Stimulated activated CD4-positive, alpha-beta T cell treated with anti-CD3 and anti-CD28 coated beads, Interleukin-4, amount 100 ng/mL, for 24 hours (primary cell): ENCODE measurements at regions not wholly inside any gene's neighbourhood (a gene's known extent, or its start where the extent isn't known, plus 50 kb on each side); places are given as distances from the start of the nearest gene placed in this dataset.

Experiments
- DNase-seq: peaks from one replicate; pipeline ENCODE4 v3.0.0-alpha.2; 2020

DNA sequence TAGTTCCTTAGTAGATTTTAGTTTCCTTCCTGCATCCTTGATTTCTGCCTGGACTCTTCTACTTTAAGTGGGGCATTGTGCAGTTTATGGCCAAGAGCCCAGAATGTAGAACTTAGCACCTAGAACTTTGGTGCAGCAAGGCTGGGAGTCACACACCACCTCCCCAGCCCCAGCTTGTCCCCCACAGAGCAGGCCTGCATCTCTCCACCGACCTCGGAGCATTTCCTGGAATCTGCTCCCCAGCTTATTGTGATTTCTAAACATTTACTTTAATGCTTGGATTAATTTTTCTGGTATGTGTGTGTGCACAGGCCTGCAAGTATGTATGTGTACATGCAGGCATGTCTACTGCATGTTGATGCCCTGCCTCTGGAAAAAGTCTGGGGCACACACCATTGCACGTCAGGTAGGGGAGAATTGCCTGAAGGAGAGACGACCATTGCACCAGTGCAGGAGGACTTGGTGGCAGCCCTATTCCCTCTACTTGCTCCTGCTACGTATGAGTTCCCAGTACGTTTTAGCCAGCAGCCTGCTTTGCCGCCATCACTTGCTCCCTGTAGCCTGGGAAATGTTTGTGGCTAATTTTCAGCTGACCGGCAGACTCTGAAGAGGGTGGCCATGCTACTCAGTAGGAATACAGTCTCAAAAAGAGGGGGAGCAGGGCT, 419.9 kb upstream of the HS6ST1 start:
- DNase-seq, result no peak

- no peak for DNase-seq
Observed at GRCh38 chr2:128742467-128742866, 423.8 kb upstream of the HS6ST1 start.

GRCh38 chr2:128745946-128746345, 427.3 kb upstream of the HS6ST1 start:
- DNase-seq, result no peak

- DNase-seq, result no peak
Observed at GRCh38 chr2:128746356-128746755, 427.7 kb upstream of the HS6ST1 start.

GRCh38 chr2:128748336-128748735, 429.7 kb upstream of the HS6ST1 start:
- no peak for DNase-seq

DNA sequence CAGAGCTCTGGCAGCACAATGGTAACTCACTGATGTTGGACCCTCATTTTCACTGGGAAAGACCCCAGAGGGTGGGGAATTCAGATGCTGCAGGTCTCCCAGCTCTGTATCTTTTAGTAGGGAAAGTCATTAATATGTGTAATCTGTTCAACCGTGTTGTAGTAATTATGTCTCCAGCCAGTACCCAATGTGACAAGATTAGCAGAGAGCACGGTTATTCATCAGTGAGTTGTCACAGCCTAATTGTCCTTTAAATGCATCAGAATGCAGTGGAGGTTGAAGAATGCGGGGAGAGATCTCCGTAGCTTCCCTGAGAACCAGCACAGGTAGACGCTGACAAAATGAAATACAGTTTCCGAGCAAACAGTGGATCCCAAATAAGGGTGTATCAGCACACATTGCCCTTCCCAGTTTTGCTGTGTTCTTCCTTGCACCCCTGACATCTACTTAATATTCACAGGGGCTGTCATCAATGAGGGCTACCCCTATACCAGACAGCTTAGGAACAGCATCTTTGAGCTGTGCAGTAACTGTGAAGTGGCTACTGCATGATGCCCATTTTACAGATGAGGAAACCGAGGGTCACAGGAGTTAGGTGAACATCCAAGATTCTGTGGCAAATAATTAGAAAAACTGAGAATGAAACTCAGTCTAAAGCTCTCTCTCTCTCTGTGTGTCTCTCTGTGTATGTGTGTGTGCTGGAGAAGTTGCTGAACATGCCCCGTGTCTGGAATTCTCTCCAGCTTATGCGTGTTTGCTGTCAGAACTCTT, 430.4 kb upstream of the HS6ST1 start:
- no peak for DNase-seq

DNA sequence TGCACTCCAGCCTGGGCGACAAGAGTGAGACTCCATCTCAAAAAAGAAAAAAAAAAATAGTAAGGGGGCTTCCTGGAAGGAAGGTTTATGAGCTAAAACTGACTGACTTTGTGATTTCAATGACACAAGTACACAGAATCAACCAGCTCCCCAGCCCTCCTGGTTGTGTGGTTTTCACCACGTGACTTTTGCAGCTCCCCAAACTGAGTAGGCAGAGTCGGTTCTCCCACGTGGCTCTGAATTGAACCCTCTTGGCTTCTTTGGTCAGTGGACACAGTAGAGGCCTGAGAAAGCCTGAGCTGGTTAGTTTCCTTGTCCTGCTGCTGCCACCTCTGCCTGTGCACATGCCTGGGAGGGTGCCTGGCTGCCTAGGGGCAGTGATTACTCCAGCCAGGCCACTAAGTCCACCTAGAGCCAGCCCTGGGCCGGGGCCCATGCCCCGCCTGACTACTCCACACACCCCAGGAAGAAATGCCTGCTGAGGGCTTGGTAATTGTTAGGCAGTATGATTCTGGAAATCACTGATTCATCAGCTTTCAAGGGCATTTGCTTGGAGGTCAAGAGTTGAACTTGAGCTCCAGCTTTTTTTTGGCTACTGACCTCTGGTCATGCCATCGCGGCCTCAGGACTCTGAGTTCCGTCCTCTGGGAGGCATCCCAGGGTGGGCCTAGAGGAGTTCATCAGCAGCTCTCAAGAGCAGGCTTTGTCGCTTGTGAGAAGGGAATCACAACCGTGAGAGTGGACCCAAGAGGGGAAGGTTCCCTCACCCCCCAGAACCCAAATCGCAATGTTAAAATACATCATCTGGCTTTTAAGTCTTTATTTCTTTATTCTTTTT, 431.9 kb upstream of the HS6ST1 start:
- no peak for DNase-seq

DNA sequence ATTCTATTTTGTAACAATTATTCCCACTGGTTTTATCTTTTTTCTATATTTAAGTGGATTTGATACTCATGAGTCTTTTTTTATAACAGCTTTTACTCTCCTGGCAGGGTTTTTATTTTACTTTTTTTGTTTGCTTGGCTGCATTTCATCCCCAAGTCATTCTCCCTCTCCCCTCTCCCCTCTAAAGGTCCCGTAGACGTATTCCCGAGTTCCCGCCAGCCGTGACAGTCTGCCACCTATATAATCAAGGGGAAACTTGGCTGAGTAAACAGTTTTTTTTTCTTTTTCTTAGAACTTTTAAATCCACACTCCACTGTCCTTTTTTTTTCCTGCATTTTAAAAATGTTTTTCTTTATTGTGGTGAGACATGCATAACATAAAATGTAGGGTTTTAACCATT, 433.1 kb upstream of the HS6ST1 start:
- no peak for DNase-seq

DNA sequence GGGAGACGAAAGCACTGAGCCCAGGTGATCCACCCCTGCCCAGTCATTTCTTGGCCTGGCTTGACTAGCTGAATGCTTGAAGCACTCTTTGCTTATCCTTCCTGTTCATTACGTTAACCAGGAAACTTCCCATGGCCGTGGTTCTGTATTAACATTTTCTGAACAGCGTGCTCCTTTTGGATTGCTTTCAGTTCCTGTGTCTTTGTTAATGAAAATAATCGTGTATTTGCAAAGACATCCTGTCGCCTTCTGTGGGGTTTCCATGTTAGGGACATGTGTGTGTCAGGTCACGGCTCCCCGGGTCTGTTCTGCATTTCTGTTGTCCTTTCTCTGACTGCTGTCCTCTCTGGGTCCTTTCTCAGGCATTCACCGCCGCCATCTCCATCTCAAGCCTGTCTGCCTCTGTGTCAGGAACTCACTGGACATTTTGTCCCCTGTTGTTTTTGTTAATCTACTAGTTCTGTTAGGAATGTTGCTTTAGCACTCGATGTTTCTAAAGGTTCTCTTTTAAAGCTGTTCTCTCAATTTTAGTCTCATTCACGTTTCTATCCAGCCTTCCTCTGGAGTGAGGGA, 434.1 kb upstream of the HS6ST1 start:
- DNase-seq, result no peak

GRCh38 chr2:128753321-128753720, 434.7 kb upstream of the HS6ST1 start:
- no peak for DNase-seq

GRCh38 chr2:128753800-128754199, 435.1 kb upstream of the HS6ST1 start:
- no peak for DNase-seq

GRCh38 chr2:128754246-128754724, 435.6 kb upstream of the HS6ST1 start:
- DNase-seq, result no peak

DNA sequence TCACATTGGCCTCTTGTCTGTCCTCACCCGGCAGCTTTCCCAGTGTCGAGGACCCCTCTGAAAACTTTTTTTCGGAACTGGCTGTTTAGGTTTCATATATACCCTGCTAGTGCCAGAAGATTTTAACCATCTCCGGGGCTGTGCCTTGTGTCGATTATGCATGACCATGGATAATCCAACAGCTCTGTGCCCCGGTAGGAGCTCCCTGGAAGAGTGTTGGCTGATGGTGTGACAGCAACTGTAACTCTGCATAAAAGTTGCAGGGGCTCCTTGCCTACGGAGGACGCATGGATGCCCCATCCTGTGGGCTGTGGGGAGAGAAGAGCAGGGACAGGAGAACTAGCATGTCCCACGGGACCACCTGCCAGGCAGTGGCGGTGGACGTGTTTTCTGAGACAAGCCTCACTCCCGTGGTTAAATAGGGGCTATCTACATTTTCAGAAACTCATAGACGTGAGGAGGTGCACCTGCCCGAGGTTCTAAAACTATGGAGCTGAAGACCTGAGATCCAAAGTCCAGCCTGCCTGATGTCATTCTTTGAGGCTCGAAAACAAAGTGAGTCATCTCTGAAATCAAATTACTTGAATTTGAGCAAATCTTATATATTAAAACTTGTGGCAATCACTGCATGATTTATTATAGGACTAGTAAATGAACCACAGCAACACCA, 437.2 kb upstream of the HS6ST1 start:
- DNase-seq, result no peak

- DNase-seq, result no peak
Observed at GRCh38 chr2:128756365-128756717, 437.7 kb upstream of the HS6ST1 start.

- DNase-seq, result no peak
Observed at GRCh38 chr2:128765811-128766210, 447.1 kb upstream of the HS6ST1 start.

DNA sequence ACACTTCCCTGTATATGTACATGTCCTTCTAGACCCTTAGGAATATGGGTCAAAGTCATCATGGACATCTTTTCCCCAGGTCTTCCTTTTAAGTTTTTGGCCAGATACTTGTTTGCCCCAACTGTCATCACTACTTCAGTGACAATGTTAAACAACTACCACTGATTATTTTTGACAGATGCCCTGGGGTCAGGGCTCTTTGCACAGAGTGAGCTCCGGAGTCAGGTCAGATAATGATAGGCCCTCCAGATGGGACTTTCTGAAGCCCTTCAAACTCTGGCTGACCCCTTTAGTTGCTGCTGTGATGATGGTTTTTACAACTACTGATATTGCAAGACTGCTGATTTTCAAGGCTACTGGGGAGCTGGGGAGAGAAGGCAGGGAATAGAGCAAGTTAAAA, 449.4 kb upstream of the HS6ST1 start:
- DNase-seq, result no peak

DNA sequence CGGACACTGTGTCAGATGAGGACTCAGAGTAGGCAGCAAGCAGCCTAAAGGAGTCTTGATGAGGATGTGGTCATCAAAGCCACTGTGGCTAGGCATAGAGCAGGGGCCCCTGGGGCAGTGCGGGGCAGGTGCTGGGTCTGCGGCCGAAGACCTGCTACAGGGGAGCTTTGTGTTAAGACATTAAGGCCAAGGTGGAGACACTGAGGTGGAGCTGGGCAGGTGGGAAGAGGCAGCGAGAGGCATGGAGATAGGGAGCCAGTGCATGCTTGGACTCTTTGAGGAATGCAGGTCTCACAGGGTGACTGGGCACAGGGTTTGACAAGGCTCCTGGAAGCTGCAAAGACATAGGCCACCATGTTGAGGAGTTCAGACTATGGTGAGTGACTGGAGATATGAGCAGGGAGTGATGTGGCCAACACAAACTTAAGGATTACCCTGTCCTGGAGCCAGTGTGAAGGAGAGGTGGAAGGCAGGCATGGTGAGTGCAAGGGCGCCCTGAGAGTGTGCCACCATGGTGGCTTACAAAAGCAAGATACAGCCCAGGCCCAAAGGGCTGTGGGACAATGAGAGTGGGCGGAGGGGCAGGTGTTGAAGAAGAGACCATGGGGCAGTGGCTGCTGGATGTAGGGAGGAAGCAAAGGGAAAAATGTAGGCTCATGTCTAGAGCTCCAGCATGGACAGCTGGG, 450.9 kb upstream of the HS6ST1 start:
- DNase-seq, result no peak

- no peak for DNase-seq
Observed at GRCh38 chr2:128770143-128771085, 451.7 kb upstream of the HS6ST1 start.

- no peak for DNase-seq
Observed at GRCh38 chr2:128771401-128771800, 452.7 kb upstream of the HS6ST1 start.

- DNase-seq, result no peak
Observed at GRCh38 chr2:128772671-128773070, 454.0 kb upstream of the HS6ST1 start.
